ENCODE measurements at regions not wholly inside any gene's neighbourhood (a gene's known extent, or its start where the extent isn't known, plus 50 kb on each side); places are given as distances from the start of the nearest gene placed in this dataset.

GRCh38 chr4:138800421-138800820, 215.2 kb upstream of the NOCT start:
- no peak for DNase-seq (ENCODE audit: low read depth)
- no peaks in the 10 kb centered on the region for H3K36me3 ChIP-seq (ENCODE audit: control insufficient read depth, insufficient read depth, low read length)
- no peak overlapping the region for H3K4me3 ChIP-seq (ENCODE audit: low read depth, low read length)
- TF ChIP-seq, protein P1, sequence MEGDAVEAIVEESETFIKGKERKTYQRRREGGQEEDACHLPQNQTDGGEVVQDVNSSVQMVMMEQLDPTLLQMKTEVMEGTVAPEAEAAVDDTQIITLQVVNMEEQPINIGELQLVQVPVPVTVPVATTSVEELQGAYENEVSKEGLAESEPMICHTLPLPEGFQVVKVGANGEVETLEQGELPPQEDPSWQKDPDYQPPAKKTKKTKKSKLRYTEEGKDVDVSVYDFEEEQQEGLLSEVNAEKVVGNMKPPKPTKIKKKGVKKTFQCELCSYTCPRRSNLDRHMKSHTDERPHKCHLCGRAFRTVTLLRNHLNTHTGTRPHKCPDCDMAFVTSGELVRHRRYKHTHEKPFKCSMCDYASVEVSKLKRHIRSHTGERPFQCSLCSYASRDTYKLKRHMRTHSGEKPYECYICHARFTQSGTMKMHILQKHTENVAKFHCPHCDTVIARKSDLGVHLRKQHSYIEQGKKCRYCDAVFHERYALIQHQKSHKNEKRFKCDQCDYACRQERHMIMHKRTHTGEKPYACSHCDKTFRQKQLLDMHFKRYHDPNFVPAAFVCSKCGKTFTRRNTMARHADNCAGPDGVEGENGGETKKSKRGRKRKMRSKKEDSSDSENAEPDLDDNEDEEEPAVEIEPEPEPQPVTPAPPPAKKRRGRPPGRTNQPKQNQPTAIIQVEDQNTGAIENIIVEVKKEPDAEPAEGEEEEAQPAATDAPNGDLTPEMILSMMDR (IDR thresholded peaks at IDR 0.05; ENCODE audit: insufficient read depth, low read length, severe bottlenecking): no peak
- no peaks in the 10 kb centered on the region for H3K27me3 ChIP-seq (ENCODE audit: control insufficient read depth, insufficient read depth, low read length)
- no peak for FAIRE-seq

GRCh38 chr4:138798404-138798803, 217.2 kb upstream of the NOCT start:
- FAIRE-seq: no peak
- Histone ChIP-seq H3K36me3 (ENCODE audit: control insufficient read depth, insufficient read depth, low read length) (no peaks in the 10 kb centered on the region), H3K27me3 (ENCODE audit: control insufficient read depth, insufficient read depth, low read length) (no peaks in the 10 kb centered on the region), H3K4me3 (ENCODE audit: low read depth, low read length) (no peak overlapping the region)
- DNase-seq (ENCODE audit: low read depth): no peak
- TF ChIP-seq, protein P1 (IDR thresholded peaks at IDR 0.05; ENCODE audit: insufficient read depth, low read length, severe bottlenecking): no peak

GRCh38 chr4:138797646-138798045, 217.9 kb upstream of the NOCT start:
- DNase-seq (ENCODE audit: low read depth): no peak
- Histone ChIP-seq H3K36me3 (ENCODE audit: control insufficient read depth, insufficient read depth, low read length) (no peaks in the 10 kb centered on the region), H3K4me3 (ENCODE audit: low read depth, low read length) (no peak overlapping the region), H3K27me3 (ENCODE audit: control insufficient read depth, insufficient read depth, low read length) (no peaks in the 10 kb centered on the region)
- no peak for FAIRE-seq
- TF ChIP-seq, protein P1 (IDR thresholded peaks at IDR 0.05; ENCODE audit: insufficient read depth, low read length, severe bottlenecking): no peak

DNA sequence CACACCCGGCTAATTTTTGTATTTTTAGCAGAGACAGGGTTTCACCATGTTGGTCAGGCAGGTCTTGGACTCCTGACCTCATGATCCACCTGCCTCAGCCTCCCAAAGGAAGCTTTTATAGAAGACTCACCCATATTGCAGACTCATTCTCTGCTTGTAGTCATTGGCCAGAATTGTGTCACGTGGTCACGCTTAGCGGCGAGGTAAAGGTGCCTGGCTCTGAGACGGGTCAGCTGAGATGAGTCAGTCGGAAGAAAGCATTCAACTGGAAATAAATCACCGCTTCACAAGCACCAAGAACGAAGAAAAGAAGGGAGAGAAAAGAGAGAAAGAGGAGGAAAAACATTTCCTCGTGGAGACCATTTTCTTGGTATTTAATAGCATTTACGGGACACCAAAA, 218.8 kb upstream of the NOCT start:
- Histone ChIP-seq H3K27me3 (ENCODE audit: control insufficient read depth, insufficient read depth, low read length) (no peaks in the 10 kb centered on the region), H3K4me3 (ENCODE audit: low read depth, low read length) (no peak overlapping the region), H3K36me3 (ENCODE audit: control insufficient read depth, insufficient read depth, low read length) (no peaks in the 10 kb centered on the region)
- FAIRE-seq: no peak
- no peak for DNase-seq (ENCODE audit: low read depth)
- TF ChIP-seq, protein P1 (IDR thresholded peaks at IDR 0.05; ENCODE audit: insufficient read depth, low read length, severe bottlenecking): no peak

- H3K36me3 ChIP-seq (ENCODE audit: control insufficient read depth, insufficient read depth, low read length): no peaks in the 10 kb centered on the region
- TF ChIP-seq, protein P1 (IDR thresholded peaks at IDR 0.05; ENCODE audit: insufficient read depth, low read length, severe bottlenecking): no peak
Observed at GRCh38 chr4:138790706-138791340, 224.8 kb upstream of the NOCT start.

GRCh38 chr4:138789796-138790195, 225.8 kb upstream of the NOCT start:
- Histone ChIP-seq H3K27me3 (ENCODE audit: control insufficient read depth, insufficient read depth, low read length) (no peaks in the 10 kb centered on the region), H3K4me3 (ENCODE audit: low read depth, low read length) (no peak overlapping the region), H3K36me3 (ENCODE audit: control insufficient read depth, insufficient read depth, low read length) (no peaks in the 10 kb centered on the region)
- TF ChIP-seq, protein P1 (IDR thresholded peaks at IDR 0.05; ENCODE audit: insufficient read depth, low read length, severe bottlenecking): no peak
- DNase-seq (ENCODE audit: low read depth): no peak
- no peak for FAIRE-seq

More at GRCh38 chr4:138790706-138791340, 224.8 kb upstream of the NOCT start:
- no peak for DNase-seq (ENCODE audit: low read depth)
- H3K27me3 ChIP-seq (ENCODE audit: control insufficient read depth, insufficient read depth, low read length): no peaks in the 10 kb centered on the region
- FAIRE-seq: no peak
- H3K4me3 ChIP-seq (ENCODE audit: low read depth, low read length): no peak overlapping the region
